ENCODE measurements at regions not wholly inside any gene's neighbourhood (a gene's known extent, or its start where the extent isn't known, plus 50 kb on each side); places are given as distances from the start of the nearest gene placed in this dataset.

GRCh38 chr10:130985158-130985753, 326.3 kb downstream of the TCERG1L start:
- TF ChIP-seq POLR2A (IDR thresholded peaks at IDR 0.05) (no peak), CTCF (IDR thresholded peaks at IDR 0.05) (no peak), EP300 (IDR thresholded peaks at IDR 0.05) (no peak)
- Histone ChIP-seq H3K4me3 (no peak overlapping the region), H3K4me1 (ENCODE audit: insufficient read depth) (no peaks in the 10 kb centered on the region), H3K27ac (no peak overlapping the region), H3K27me3 (no peaks in the 10 kb centered on the region), H3K36me3 (no peaks in the 10 kb centered on the region), H3K9me3 (no peaks in the 10 kb centered on the region)
- intact Hi-C loops (cut with DNase I): no loop called here
- DNase-seq: no peak
- WGBS, 3 donors: 87 to 92% (median 88%) methylated on average over 16 of the region's 16 CpGs

GRCh38 chr10:130986846-130987245, 324.7 kb downstream of the TCERG1L start:
- Histone ChIP-seq H3K9me3 (no peaks in the 10 kb centered on the region), H3K4me3 (no peak overlapping the region), H3K27ac (no peak overlapping the region), H3K4me1 (ENCODE audit: insufficient read depth) (no peaks in the 10 kb centered on the region), H3K36me3 (no peaks in the 10 kb centered on the region), H3K27me3 (no peaks in the 10 kb centered on the region)
- TF ChIP-seq CTCF (IDR thresholded peaks at IDR 0.05) (no peak), POLR2A (IDR thresholded peaks at IDR 0.05) (no peak), EP300 (IDR thresholded peaks at IDR 0.05) (no peak)
- intact Hi-C loops (cut with DNase I): no loop called here
- WGBS, 3 donors: 85 to 88% (median 87%) methylated on average over 4 of the region's 4 CpGs
- DNase-seq: no peak

GRCh38 chr10:130987401-130987800, 324.1 kb downstream of the TCERG1L start:
- H3K4me1 ChIP-seq (ENCODE audit: insufficient read depth): no peaks in the 10 kb centered on the region
- no peak overlapping the region for H3K4me3 ChIP-seq
- H3K9me3 ChIP-seq: no peaks in the 10 kb centered on the region
- WGBS, 3 donors: 80 to 83% (median 83%) methylated on average over 7 of the region's 7 CpGs
- no peak overlapping the region for H3K27ac ChIP-seq
- H3K27me3 ChIP-seq: no peaks in the 10 kb centered on the region
- TF ChIP-seq EP300 (IDR thresholded peaks at IDR 0.05) (no peak), CTCF (IDR thresholded peaks at IDR 0.05) (no peak), POLR2A (IDR thresholded peaks at IDR 0.05) (no peak)
- no peak for DNase-seq
- intact Hi-C loops (cut with DNase I): no loop called here
- no peaks in the 10 kb centered on the region for H3K36me3 ChIP-seq

GRCh38 chr10:130989670-130990232, 321.8 kb downstream of the TCERG1L start:
- intact Hi-C loops (cut with DNase I): no loop called here
- no peak for TF ChIP-seq CTCF (IDR thresholded peaks at IDR 0.05)
- TF ChIP-seq EP300 (IDR thresholded peaks at IDR 0.05): no peak
- TF ChIP-seq POLR2A (IDR thresholded peaks at IDR 0.05): no peak
- Histone ChIP-seq H3K27me3 (no peaks in the 10 kb centered on the region), H3K27ac (no peak overlapping the region), H3K4me3 (no peak overlapping the region), H3K36me3 (no peaks in the 10 kb centered on the region), H3K9me3 (no peaks in the 10 kb centered on the region), H3K4me1 (ENCODE audit: insufficient read depth) (no peaks in the 10 kb centered on the region)
- WGBS, 3 donors: 54 to 68% (median 60%) methylated on average over 8 of the region's 8 CpGs
- no peak for DNase-seq

Data from ovary (tissue), 7 donors.